ENCODE measurements at regions not wholly inside any gene's neighbourhood (a gene's known extent, or its start where the extent isn't known, plus 50 kb on each side); places are given as distances from the start of the nearest gene placed in this dataset.
"Not testable (repeated sequence)": the region's sequence is repeated elsewhere in the genome, so short reads cannot be mapped to it uniquely, and the experiment has no call there.

DNA sequence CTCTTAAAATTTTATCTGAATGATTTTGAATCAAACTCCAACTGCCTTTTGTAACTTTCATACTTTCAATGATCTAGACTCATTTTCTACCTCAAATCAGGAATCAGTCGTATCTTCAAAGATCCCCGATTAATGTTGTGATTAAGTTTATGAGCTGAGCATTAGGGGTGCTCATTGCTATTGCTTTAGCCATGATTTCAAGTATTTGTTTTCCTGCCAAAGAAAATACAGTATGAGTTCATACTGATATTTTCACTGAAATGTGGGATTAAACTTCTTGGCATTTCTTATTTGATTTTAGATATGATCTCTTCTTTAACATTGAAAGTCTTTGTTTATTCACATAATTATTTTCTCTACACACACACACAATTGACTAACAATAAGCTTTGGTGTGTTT is 785.6 kb downstream of the NTRK3 start:
- no peak for DNase-seq (ENCODE audit: low read depth)
- TF ChIP-seq, protein P1, sequence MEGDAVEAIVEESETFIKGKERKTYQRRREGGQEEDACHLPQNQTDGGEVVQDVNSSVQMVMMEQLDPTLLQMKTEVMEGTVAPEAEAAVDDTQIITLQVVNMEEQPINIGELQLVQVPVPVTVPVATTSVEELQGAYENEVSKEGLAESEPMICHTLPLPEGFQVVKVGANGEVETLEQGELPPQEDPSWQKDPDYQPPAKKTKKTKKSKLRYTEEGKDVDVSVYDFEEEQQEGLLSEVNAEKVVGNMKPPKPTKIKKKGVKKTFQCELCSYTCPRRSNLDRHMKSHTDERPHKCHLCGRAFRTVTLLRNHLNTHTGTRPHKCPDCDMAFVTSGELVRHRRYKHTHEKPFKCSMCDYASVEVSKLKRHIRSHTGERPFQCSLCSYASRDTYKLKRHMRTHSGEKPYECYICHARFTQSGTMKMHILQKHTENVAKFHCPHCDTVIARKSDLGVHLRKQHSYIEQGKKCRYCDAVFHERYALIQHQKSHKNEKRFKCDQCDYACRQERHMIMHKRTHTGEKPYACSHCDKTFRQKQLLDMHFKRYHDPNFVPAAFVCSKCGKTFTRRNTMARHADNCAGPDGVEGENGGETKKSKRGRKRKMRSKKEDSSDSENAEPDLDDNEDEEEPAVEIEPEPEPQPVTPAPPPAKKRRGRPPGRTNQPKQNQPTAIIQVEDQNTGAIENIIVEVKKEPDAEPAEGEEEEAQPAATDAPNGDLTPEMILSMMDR (IDR thresholded peaks at IDR 0.05; ENCODE audit: control insufficient read depth, extremely low read depth, insufficient read depth): no peak
- H3K4me3 ChIP-seq (ENCODE audit: low read depth, low read length): no peak overlapping the region

GRCh38 chr15:87463956-87464355 is 792.6 kb downstream of the NTRK3 start:
- not testable (repeated sequence) for DNase-seq (ENCODE audit: low read depth); H3K4me3 ChIP-seq (ENCODE audit: low read depth, low read length)

- no peak for DNase-seq (ENCODE audit: low read depth)
Measured at GRCh38 chr15:87461631-87462030, 794.9 kb downstream of the NTRK3 start.

DNA sequence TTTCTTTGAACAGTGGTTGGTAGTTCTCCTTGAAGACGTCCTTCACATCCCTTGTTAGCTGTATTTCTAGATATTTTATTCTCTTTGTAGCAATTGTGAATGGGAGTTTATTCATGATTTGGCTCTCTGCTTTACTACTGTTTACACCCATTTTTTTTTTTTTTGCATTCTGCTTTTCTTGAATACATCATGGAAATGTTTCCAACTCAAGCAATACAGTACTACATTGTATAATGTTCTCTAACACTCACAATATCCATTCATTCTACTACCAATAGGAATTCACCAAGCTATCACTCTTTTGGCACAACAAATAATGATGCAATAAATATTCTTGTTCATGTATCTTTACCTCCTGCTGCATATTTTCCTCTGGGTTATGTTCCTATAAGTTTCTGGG is 801.7 kb downstream of the NTRK3 start:
- no peak for DNase-seq (ENCODE audit: low read depth)

More at GRCh38 chr15:87461631-87462030, 794.9 kb downstream of the NTRK3 start:
- no peak overlapping the region for H3K4me3 ChIP-seq (ENCODE audit: low read depth, low read length)
- TF ChIP-seq, protein P1 (IDR thresholded peaks at IDR 0.05; ENCODE audit: control insufficient read depth, extremely low read depth, insufficient read depth): no peak

GRCh38 chr15:87450314-87450713 is 806.2 kb downstream of the NTRK3 start:
- DNase-seq (ENCODE audit: low read depth): no peak
- TF ChIP-seq, protein P1 (IDR thresholded peaks at IDR 0.05; ENCODE audit: control insufficient read depth, extremely low read depth, insufficient read depth): no peak
- no peak overlapping the region for H3K4me3 ChIP-seq (ENCODE audit: low read depth, low read length)

More for the DNA sequence above, 801.7 kb downstream of the NTRK3 start:
- TF ChIP-seq, protein P1 (IDR thresholded peaks at IDR 0.05; ENCODE audit: control insufficient read depth, extremely low read depth, insufficient read depth): no peak
- H3K4me3 ChIP-seq (ENCODE audit: low read depth, low read length): no peak overlapping the region

- TF ChIP-seq, protein P1 (IDR thresholded peaks at IDR 0.05; ENCODE audit: control insufficient read depth, extremely low read depth, insufficient read depth): no peak
- DNase-seq (ENCODE audit: low read depth): no peak
- no peak overlapping the region for H3K4me3 ChIP-seq (ENCODE audit: low read depth, low read length)
Measured at GRCh38 chr15:87439090-87439489, 817.4 kb downstream of the NTRK3 start.

GRCh38 chr15:87433871-87434270 is 822.7 kb downstream of the NTRK3 start:
- DNase-seq (ENCODE audit: low read depth): no peak
- TF ChIP-seq, protein P1 (IDR thresholded peaks at IDR 0.05; ENCODE audit: control insufficient read depth, extremely low read depth, insufficient read depth): no peak
- H3K4me3 ChIP-seq (ENCODE audit: low read depth, low read length): no peak overlapping the region
